ENCODE measurements at regions not wholly inside any gene's neighbourhood (a gene's known extent, or its start where the extent isn't known, plus 50 kb on each side); places are given as distances from the start of the nearest gene placed in this dataset.

DNA sequence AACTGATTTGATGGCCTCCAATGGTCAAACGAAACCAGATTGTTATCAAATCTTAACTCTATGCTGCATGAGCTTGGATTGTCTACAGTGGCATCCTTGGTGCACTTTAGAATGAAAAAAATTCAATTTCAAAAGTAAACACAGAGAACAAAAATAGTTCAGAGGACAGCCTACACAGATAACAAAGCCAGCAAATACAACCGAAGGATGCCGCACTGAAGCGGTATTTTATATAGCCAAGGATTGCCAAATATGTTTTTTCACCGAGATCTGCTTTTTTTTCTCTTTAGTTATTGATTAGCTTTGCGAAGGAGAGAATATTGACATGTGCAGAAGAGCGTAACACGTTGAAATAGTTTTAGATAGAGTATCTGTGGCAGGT is 72.0 kb downstream of the SLC4A3 start:
- Histone ChIP-seq H3K4me1 (no peaks in the 10 kb centered on the region), H3K9me3 (no peaks in the 10 kb centered on the region), H3K27ac (no peak overlapping the region), H3K36me3 (replicated peaks in 1 of 2; ENCODE audit: insufficient read depth in 1 of 2, low read depth in 2 of 2) (no peaks in the 10 kb centered on the region), H3K27me3 (peaks cover 0 to 4% of the 10 kb centered on the region in 2 donors), H3K4me3 (no peak overlapping the region)
- WGBS, 2 donors: 57 to 59% methylated on average over 8 of the region's 8 CpGs
- DNase-seq (no peak), ATAC-seq (no peak)
- no peak for TF ChIP-seq POLR2A (IDR thresholded peaks at IDR 0.05)
- no peak for TF ChIP-seq CTCF (IDR thresholded peaks at IDR 0.05)
- intact Hi-C loops (cut with DNase I): no loop called here

GRCh38 chr2:219701847-219702634 is 74.6 kb downstream of the SLC4A3 start:
- WGBS, 2 donors: 29 to 76% methylated on average over 8 of the region's 8 CpGs
- Histone ChIP-seq H3K4me1 (no peaks in the 10 kb centered on the region), H3K27ac (no peak overlapping the region), H3K9me3 (no peaks in the 10 kb centered on the region), H3K27me3 (peaks cover 0 to 4% of the 10 kb centered on the region in 2 donors), H3K36me3 (replicated peaks in 1 of 2; ENCODE audit: insufficient read depth in 1 of 2, low read depth in 2 of 2) (no peaks in the 10 kb centered on the region), H3K4me3 (no peak overlapping the region)
- DNase-seq (peak in 3 of 4 donors; percentile 23 to 46 (median 23)), ATAC-seq (no peak)
- intact Hi-C loops (cut with DNase I): no loop called here
- TF ChIP-seq CTCF (IDR thresholded peaks at IDR 0.05) (no peak), POLR2A (IDR thresholded peaks at IDR 0.05) (no peak)

DNA sequence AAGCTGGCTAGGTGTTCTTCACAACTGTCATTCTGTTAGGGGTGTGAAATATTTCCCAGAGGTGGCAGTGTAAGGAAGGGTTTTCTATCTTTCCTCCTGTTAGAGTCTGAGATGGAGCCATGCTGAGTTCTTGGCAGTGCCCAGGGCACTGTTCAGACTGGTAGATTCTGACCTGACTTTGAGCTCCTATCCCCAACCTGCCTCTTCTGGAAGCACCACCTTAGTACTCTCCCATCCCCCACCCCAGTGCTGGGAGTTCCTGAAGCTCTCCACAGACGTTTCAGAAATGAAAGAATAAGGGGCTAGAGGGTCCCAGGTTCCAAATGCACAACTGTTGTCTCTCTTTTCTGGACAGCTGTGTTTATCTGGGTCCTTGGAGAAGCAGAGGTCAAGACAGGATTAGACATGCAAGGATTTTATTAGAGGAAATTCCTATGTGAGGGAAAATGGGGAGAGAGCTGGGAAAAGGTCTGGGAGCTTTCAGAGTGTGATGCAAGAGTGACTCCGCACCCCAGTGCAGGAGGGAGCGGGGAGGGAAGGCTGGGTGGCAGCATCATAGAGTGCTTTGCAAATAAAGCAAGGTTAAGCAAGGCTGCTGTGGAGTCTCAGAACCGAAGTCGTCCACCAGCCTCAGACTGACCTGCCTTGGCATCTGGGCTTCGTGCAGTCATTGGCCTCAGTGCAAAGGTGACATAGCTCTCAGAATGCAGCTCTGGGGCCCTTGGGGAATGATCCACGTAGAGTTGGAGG is 75.5 kb downstream of the SLC4A3 start:
- Histone ChIP-seq H3K9me3 (no peaks in the 10 kb centered on the region), H3K27ac (no peak overlapping the region), H3K4me3 (no peak overlapping the region), H3K36me3 (replicated peaks in 1 of 2; ENCODE audit: insufficient read depth in 1 of 2, low read depth in 2 of 2) (no peaks in the 10 kb centered on the region), H3K4me1 (no peaks in the 10 kb centered on the region), H3K27me3 (no peaks in the 10 kb centered on the region)
- DNase-seq: no peak
- intact Hi-C loops (cut with DNase I): no loop called here
- no peak for TF ChIP-seq CTCF (IDR thresholded peaks at IDR 0.05)
- 65% methylated on average over 7 of the region's 7 CpGs for WGBS, 2 donors
- ATAC-seq: no peak

GRCh38 chr2:219704878-219705277 is 77.4 kb downstream of the SLC4A3 start:
- Histone ChIP-seq H3K9me3 (no peaks in the 10 kb centered on the region), H3K27me3 (no peaks in the 10 kb centered on the region), H3K4me1 (no peaks in the 10 kb centered on the region), H3K4me3 (no peak overlapping the region), H3K27ac (no peak overlapping the region), H3K36me3 (replicated peaks in 1 of 2; ENCODE audit: insufficient read depth in 1 of 2, low read depth in 2 of 2) (no peaks in the 10 kb centered on the region)
- no peak for DNase-seq
- ATAC-seq: no peak
- intact Hi-C loops (cut with DNase I): no loop called here
- TF ChIP-seq CTCF (IDR thresholded peaks at IDR 0.05) (no peak), POLR2A (IDR thresholded peaks at IDR 0.05) (no peak)
- 72 to 83% methylated on average over 2 of the region's 2 CpGs for WGBS, 2 donors

All from body of pancreas (tissue), 4 donors.